ENCODE measurements at regions not wholly inside any gene's neighbourhood (a gene's known extent, or its start where the extent isn't known, plus 50 kb on each side); places are given as distances from the start of the nearest gene placed in this dataset.

- POLR2A ChIA-PET = no interaction called here
- no peak for DNase-seq (ENCODE audit: extremely low spot score)
- no peak for TF ChIP-seq CTBP1 (IDR thresholded peaks at IDR 0.05; ENCODE audit: borderline replicate concordance)
- CTCF ChIA-PET = no interaction called here
Observed at GRCh38 chr7:81221527-81222217, 302.8 kb upstream of the SEMA3C start.

- ChIA-PET CTCF (no interaction called here), POLR2A (no interaction called here)
- DNase-seq (ENCODE audit: extremely low spot score) = no peak
- no peak for TF ChIP-seq PKNOX1 (IDR thresholded peaks at IDR 0.05)
- no peak for TF ChIP-seq FOXK2 (IDR thresholded peaks at IDR 0.05)
- no peak for TF ChIP-seq SUZ12 (IDR thresholded peaks at IDR 0.05)
- TF ChIP-seq FOXM1 (IDR thresholded peaks at IDR 0.05; ENCODE audit: borderline replicate concordance) = no peak
- no peak for TF ChIP-seq ARNT (IDR thresholded peaks at IDR 0.05)
- TF ChIP-seq L3MBTL2 (conservative IDR thresholded peaks at IDR 0.05) = no peak
- no peak for TF ChIP-seq BHLHE40 (IDR thresholded peaks at IDR 0.05; ENCODE audit: borderline replicate concordance)
- TF ChIP-seq NFRKB (IDR thresholded peaks at IDR 0.05) = no peak
Observed at GRCh38 chr7:81218480-81219106, 299.7 kb upstream of the SEMA3C start.

- ChIA-PET POLR2A (no interaction called here), CTCF (no interaction called here)
- no peak for DNase-seq (ENCODE audit: extremely low spot score)
- TF ChIP-seq FOXM1 (IDR thresholded peaks at IDR 0.05; ENCODE audit: borderline replicate concordance) (no peak), ARNT (IDR thresholded peaks at IDR 0.05) (no peak), HDGF (IDR thresholded peaks at IDR 0.05; ENCODE audit: borderline replicate concordance) (no peak), FOXA1 (IDR thresholded peaks at IDR 0.05) (no peak), L3MBTL2 (conservative IDR thresholded peaks at IDR 0.05) (no peak)
Observed at GRCh38 chr7:81213394-81213793, 294.5 kb upstream of the SEMA3C start.

GRCh38 chr7:81211934-81212320 lies 293.1 kb upstream of the SEMA3C start:
- no peak for DNase-seq (ENCODE audit: extremely low spot score)
- CTCF ChIA-PET = interaction anchor here (1.1 kb wide), 1 partner anchor 246 kb away, joined by 3 read pairs; no protein-coding TSS in a partner anchor
- POLR2A ChIA-PET = no interaction called here
- TF ChIP-seq TARDBP (IDR thresholded peaks at IDR 0.05) (no peak), NFRKB (IDR thresholded peaks at IDR 0.05) (no peak), ARNT (IDR thresholded peaks at IDR 0.05) (no peak)

GRCh38 chr7:81211204-81211933 lies 292.5 kb upstream of the SEMA3C start:
- TF ChIP-seq FOXA1 (IDR thresholded peaks at IDR 0.05) = no peak
- TF ChIP-seq SP1 (IDR thresholded peaks at IDR 0.05) = no peak
- no peak for TF ChIP-seq NFRKB (IDR thresholded peaks at IDR 0.05)
- no peak for TF ChIP-seq PKNOX1 (IDR thresholded peaks at IDR 0.05)
- no peak for TF ChIP-seq LEF1 (IDR thresholded peaks at IDR 0.05; ENCODE audit: borderline replicate concordance)
- no peak for TF ChIP-seq L3MBTL2 (conservative IDR thresholded peaks at IDR 0.05)
- TF ChIP-seq FOXM1 (IDR thresholded peaks at IDR 0.05; ENCODE audit: borderline replicate concordance) = no peak
- TF ChIP-seq ZNF384 (IDR thresholded peaks at IDR 0.05) = no peak
- no peak for TF ChIP-seq ARNT (IDR thresholded peaks at IDR 0.05)
- no peak for TF ChIP-seq ELF4 (IDR thresholded peaks at IDR 0.05)
- CTCF ChIA-PET = interaction anchor here (1.1 kb wide), 1 partner anchor 247 kb away, joined by 3 read pairs; no protein-coding TSS in a partner anchor
- POLR2A ChIA-PET = no interaction called here
- no peak for DNase-seq (ENCODE audit: extremely low spot score)

GRCh38 chr7:81210137-81211064 lies 291.6 kb upstream of the SEMA3C start:
- DNase-seq (ENCODE audit: extremely low spot score) = no peak
- TF ChIP-seq FOXA1 (IDR thresholded peaks at IDR 0.05) = no peak
- no peak for TF ChIP-seq BHLHE40 (IDR thresholded peaks at IDR 0.05; ENCODE audit: borderline replicate concordance)
- TF ChIP-seq FOXM1 (IDR thresholded peaks at IDR 0.05; ENCODE audit: borderline replicate concordance) = no peak
- TF ChIP-seq PKNOX1 (IDR thresholded peaks at IDR 0.05) = no peak
- TF ChIP-seq SP1 (IDR thresholded peaks at IDR 0.05) = no peak
- TF ChIP-seq ZNF384 (IDR thresholded peaks at IDR 0.05) = no peak
- TF ChIP-seq ELF4 (IDR thresholded peaks at IDR 0.05) = no peak
- no peak for TF ChIP-seq TARDBP (IDR thresholded peaks at IDR 0.05)
- TF ChIP-seq CTBP1 (IDR thresholded peaks at IDR 0.05; ENCODE audit: borderline replicate concordance) = no peak
- TF ChIP-seq LEF1 (IDR thresholded peaks at IDR 0.05; ENCODE audit: borderline replicate concordance) = no peak
- no peak for TF ChIP-seq ARNT (IDR thresholded peaks at IDR 0.05)
- TF ChIP-seq SUZ12 (IDR thresholded peaks at IDR 0.05) = no peak
- no peak for TF ChIP-seq FOXK2 (IDR thresholded peaks at IDR 0.05)
- POLR2A ChIA-PET = no interaction called here
- CTCF ChIA-PET = no interaction called here

All from HEK293T (cell line).